Effector memory CD4-positive, alpha-beta T cell (primary cell): ENCODE measurements at regions not wholly inside any gene's neighbourhood (a gene's known extent, or its start where the extent isn't known, plus 50 kb on each side); places are given as distances from the start of the nearest gene placed in this dataset.

Experiments used
- DNase-seq, 3 donors: peaks; one replicate each; pipeline ENCODE4 v3.0.0-alpha.2; 2020
- H3K27ac ChIP-seq: 2 replicates; pipeline ENCODE4 v1.7.0; 2013; ENCODE audit warnings: mild to moderate bottlenecking, low read length, moderate library complexity; ENCODE audit not compliant: insufficient read depth, poor library complexity, severe bottlenecking
- H3K27me3 ChIP-seq: replicated peaks from 2 replicates; pipeline ENCODE4 v1.7.0; 2013; ENCODE audit warnings: mild to moderate bottlenecking, low read length; ENCODE audit not compliant: insufficient read depth, control insufficient read depth, poor library complexity, severe bottlenecking
- H3K36me3 ChIP-seq: 2 replicates; pipeline ENCODE4 v1.7.0; 2013; ENCODE audit warnings: mild to moderate bottlenecking, low read length, moderate library complexity; ENCODE audit not compliant: control insufficient read depth, insufficient read depth
- H3K4me1 ChIP-seq: 2 replicates; pipeline ENCODE4 v1.7.0; 2013; ENCODE audit warnings: low read length, mild to moderate bottlenecking; ENCODE audit not compliant: control insufficient read depth, insufficient read depth, poor library complexity, severe bottlenecking
- H3K4me3 ChIP-seq: 2 replicates; pipeline ENCODE4 v1.7.0; 2013; ENCODE audit warnings: low read length, low read depth, mild to moderate bottlenecking; ENCODE audit not compliant: insufficient read depth, poor library complexity, severe bottlenecking
- H3K9me3 ChIP-seq: 2 replicates; pipeline ENCODE4 v1.7.0; 2013; ENCODE audit warnings: mild to moderate bottlenecking, low read length, moderate library complexity; ENCODE audit not compliant: control insufficient read depth

DNA sequence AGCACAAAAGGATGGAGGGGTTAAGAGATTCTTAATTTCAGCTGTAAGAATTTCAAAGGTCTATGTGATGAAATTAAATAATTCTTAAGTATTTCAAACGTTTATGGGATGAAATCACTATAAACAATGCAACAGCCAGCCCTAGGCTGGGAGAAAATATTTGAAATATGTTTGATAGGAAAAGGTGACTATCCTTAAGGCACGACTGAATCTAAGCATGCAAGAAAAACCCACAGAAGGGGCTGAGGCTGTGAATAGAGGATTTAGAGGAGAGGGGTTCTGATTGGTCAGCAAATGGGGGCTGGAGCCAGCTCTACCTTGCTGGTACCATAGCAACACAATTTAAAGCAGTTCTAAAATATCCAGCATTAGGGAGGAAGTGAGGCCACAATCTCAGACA lies 220.8 kb upstream of the ATP10A start:
- no peaks in the 10 kb centered on the region for H3K27me3 ChIP-seq
- H3K4me1 ChIP-seq, result no peaks in the 10 kb centered on the region
- no peak overlapping the region for H3K27ac ChIP-seq
- no peaks in the 10 kb centered on the region for H3K36me3 ChIP-seq
- H3K4me3 ChIP-seq, result no peak overlapping the region
- DNase-seq, result no peak
- no peaks in the 10 kb centered on the region for H3K9me3 ChIP-seq

DNA sequence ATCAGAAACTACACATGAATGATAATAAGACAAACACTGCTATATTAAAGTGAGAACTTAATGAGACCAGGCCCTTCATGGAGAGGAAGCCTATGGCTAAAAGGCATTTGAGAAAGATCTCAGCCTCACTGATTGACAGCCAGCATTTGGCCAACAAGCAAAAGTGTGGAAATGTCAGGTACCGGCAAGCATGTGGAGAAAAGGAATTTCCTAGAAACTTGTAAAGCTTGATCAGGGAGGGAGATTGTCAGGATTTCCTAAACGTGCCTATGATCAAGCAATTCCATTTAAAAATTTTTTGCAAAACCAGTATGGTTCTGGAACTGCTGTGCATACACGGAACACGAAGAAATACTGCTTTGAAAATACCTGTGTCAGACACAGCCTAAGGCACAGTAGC lies 220.3 kb upstream of the ATP10A start:
- H3K4me3 ChIP-seq, result no peak overlapping the region

DNA sequence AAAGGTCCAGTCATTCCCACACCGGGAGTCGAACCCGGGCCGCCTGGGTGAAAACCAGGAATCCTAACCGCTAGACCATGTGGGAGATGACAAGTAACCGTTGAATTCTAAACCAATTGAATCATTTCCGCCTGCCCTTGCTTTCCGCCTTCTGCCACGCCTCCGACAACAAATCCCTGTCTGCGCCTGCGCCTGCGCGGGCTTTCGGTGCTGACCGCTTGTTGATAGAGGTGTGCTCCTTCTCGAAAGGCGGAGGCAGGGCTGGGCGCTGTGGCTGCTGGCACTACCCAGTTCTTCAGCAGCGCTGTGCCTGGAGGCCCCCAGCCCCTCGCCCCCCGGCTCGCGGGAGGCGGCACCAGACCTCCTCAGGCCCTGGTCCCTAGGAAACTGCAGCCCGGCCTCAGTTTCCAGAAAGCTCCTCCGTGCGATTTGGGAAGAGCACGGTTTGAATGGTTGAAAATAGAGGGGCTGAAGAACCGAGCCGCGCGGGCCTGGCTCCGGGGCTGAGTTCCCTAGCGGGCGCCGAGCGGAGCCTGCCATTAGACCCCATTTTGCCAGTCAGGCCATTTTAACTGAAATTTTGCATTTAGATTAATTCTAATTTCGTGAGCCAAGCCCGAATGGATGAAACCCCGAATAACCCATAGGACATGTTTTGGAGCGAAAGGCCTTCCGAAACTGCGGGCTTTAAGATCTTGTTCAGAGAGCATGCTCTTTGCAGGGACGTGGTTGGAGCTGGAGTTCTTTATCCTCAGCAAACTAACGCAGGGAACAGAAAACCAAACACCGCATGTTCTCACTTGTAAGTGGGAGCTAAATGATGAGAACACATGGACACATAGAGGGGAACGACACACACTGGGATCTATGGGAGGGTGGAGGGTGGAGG lies 219.3 kb upstream of the ATP10A start:
- DNase-seq, result peak; percentile 85 to 92 (median 88)
- Histone ChIP-seq H3K9me3 (no peaks in the 10 kb centered on the region), H3K27me3 (no peaks in the 10 kb centered on the region), H3K27ac (peak overlapping the region; percentile 65), H3K4me1 (no peaks in the 10 kb centered on the region), H3K36me3 (no peaks in the 10 kb centered on the region), H3K4me3 (peak overlapping the region; percentile 73)

More for the DNA sequence above, 220.3 kb upstream of the ATP10A start:
- no peaks in the 10 kb centered on the region for H3K36me3 ChIP-seq
- H3K27ac ChIP-seq, result no peak overlapping the region
- H3K4me1 ChIP-seq, result no peaks in the 10 kb centered on the region
- no peak for DNase-seq
- no peaks in the 10 kb centered on the region for H3K27me3 ChIP-seq
- H3K9me3 ChIP-seq, result no peaks in the 10 kb centered on the region

DNA sequence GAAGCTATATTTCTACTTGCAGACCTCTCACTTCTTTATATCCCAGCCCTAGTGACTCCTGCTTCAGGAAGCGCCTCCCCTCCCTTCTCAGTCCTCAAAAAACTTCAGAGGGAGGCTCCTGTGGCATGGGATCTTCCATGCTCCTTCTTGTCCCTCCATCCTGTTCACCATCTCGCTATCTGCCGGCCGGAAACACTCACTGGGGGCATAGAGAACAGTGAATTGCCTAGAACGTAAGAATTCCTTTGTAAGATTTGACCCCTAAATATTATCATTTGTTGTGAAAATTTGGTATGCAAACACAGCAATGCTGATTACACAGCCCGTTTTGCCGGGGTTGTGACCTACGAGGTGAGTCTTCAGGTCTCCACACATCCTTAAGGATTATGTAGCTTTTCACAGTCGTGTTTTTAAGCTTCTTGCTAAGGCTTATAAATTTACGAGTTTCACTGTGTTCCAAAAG lies 218.7 kb upstream of the ATP10A start:
- no peaks in the 10 kb centered on the region for H3K36me3 ChIP-seq
- DNase-seq, result no peak
- H3K27ac ChIP-seq, result no peak overlapping the region
- H3K27me3 ChIP-seq, result no peaks in the 10 kb centered on the region
- peak overlapping the region; percentile 73 for H3K4me3 ChIP-seq
- H3K9me3 ChIP-seq, result no peaks in the 10 kb centered on the region
- no peaks in the 10 kb centered on the region for H3K4me1 ChIP-seq

DNA sequence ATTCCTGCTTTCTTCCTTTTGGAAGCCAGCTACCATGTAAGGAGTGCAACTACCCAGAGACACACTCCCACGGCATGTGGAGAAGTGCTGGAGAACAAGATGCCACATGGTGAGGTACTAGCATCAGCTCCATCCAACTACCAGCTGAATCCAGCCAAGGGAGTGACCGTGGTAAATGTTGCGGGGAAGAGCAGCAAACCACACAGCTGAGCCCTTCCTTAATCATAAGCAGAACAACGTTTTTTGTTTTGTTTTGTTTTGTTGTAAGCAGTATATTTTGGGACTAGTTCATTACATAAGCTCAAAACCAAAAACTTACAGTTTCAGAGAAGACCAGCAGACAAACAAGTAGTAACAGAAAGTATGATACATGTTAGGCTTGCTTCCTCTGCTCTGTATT lies 212.6 kb upstream of the ATP10A start:
- Histone ChIP-seq H3K4me1 (no peaks in the 10 kb centered on the region), H3K4me3 (no peak overlapping the region), H3K27ac (no peak overlapping the region), H3K36me3 (no peaks in the 10 kb centered on the region), H3K9me3 (no peaks in the 10 kb centered on the region), H3K27me3 (no peaks in the 10 kb centered on the region)
- DNase-seq, result no peak

DNA sequence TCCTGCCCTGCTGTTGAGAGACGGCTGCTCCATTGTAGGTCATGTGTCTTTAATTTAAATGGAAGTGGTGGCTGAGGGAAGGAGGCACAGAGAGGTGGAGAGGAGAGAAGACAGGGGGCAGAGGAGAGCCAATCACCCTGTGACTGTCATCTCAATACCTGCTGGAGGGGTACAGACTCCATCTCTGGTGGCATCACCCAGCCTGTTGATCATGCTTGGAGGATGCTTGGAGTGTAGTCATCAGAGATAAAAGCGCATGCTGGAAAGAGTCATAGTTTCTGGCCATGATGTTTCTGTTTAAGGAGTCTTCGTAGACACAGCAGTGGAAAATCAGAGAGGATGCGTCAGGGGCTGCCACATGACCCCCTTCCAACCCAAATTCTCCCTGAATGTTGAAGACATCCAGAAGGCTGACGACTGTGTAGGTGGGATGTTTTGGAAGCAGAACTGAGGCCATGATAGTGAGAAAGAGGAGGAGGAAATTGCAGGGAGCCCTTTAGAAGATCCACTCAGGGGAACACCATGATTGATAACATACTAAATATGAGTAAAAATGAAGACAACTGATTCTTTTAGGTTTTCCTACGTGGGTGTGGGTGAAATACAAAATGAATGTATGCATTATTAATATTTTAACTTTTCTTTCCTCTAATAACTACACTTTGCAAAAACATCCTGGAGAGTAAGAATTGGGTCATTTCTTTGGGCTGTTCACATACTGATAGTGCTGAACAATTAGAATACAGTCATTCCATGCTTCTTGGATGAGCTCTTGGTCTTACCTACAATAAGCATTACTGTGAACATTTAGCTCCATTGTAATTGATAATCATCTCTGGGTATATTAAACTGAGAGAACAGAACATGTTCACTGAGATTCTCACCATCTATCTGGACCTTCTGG lies 210.6 kb upstream of the ATP10A start:
- H3K27me3 ChIP-seq, result no peaks in the 10 kb centered on the region
- H3K9me3 ChIP-seq, result no peaks in the 10 kb centered on the region
- no peak for DNase-seq
- no peaks in the 10 kb centered on the region for H3K36me3 ChIP-seq
- no peaks in the 10 kb centered on the region for H3K4me1 ChIP-seq
- H3K4me3 ChIP-seq, result no peak overlapping the region
- H3K27ac ChIP-seq, result no peak overlapping the region

DNA sequence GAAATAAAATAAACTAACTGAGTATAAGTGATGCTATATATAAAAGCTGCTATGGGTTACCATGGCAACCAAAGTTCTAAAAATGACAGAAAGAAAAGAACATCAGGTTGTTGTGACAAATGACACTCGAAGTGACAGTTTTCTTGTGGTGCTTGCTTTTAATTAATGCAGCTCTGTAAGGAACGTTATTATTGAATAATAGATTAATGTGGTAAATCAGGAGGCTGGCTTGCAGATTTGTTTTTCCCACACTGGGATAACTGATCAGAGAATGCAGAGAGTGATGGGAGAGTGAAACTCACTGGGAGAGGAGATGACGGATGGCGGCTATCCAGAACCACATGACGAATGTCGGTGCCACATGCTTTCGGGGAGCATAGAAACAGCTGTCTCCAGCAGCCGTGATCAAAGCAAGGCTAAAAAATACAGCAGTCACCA lies 207.0 kb upstream of the ATP10A start:
- Histone ChIP-seq H3K27ac (no peak overlapping the region), H3K9me3 (no peaks in the 10 kb centered on the region), H3K4me1 (no peaks in the 10 kb centered on the region), H3K27me3 (no peaks in the 10 kb centered on the region), H3K4me3 (no peak overlapping the region), H3K36me3 (no peaks in the 10 kb centered on the region)
- DNase-seq, result no peak

DNA sequence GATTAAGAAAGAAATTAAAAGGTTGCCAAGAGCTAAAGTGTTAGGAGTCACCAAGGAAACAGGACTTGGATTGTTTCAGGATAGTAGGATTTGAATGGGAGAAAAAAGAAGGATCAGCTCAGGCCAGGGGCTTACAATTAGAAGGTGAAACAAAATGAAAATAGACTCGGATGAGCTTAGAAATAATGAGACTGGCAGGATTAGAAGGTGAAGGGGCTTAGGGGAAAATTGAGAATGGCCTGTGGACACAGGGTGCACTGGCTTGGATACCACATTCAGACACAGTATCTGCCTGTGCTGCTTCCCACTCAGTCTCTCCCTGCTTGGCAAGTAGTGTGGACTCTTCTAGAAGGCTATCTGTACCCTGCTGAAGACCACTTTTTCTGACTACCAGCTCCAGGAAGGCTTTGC lies 206.1 kb upstream of the ATP10A start:
- Histone ChIP-seq H3K36me3 (no peaks in the 10 kb centered on the region), H3K27ac (no peak overlapping the region), H3K4me3 (no peak overlapping the region), H3K9me3 (no peaks in the 10 kb centered on the region), H3K4me1 (no peaks in the 10 kb centered on the region), H3K27me3 (no peaks in the 10 kb centered on the region)
- no peak for DNase-seq

DNA sequence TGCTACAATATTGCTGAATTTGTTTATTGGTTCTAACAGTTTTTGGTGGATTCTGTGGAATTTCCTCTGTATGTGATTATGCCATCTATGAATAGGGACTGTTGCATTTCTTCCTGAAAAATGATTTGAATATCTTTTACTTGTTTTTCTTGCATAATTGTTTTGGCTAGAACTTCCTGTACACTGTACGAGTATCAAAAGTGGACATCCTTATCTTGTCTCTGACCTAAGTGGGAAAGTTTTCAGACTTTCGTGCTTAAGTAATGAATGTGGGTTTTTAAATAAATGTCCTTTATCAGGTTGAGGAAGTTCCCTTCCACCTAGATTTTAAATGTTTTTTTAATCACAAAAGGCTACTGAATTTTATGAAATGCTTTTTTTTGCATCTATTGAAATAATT lies 203.8 kb upstream of the ATP10A start:
- Histone ChIP-seq H3K4me3 (no peak overlapping the region), H3K36me3 (no peaks in the 10 kb centered on the region), H3K9me3 (no peaks in the 10 kb centered on the region), H3K4me1 (no peaks in the 10 kb centered on the region), H3K27me3 (no peaks in the 10 kb centered on the region), H3K27ac (no peak overlapping the region)
- no peak for DNase-seq

DNA sequence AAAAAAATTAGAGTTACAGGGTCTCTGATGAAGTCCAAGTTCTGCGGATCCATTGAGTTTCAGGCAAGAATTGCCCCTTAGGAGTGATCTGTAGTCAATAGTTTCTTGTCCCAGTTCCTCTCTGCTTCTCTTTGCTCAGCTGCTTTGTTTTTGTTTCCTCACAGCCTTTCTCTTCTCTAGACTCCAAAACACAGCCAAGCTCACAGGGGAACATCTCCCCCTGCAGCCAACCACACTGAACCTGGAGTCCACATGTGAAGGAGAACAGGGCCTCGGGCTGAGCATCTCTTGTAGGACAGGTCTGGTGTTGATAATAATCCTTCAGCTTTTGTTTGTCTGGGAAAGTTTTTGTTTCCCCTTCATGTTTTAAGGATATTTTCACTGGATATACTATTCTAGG lies 202.6 kb upstream of the ATP10A start:
- H3K27ac ChIP-seq, result no peak overlapping the region
- no peaks in the 10 kb centered on the region for H3K36me3 ChIP-seq
- H3K4me1 ChIP-seq, result no peaks in the 10 kb centered on the region
- no peak overlapping the region for H3K4me3 ChIP-seq
- no peaks in the 10 kb centered on the region for H3K27me3 ChIP-seq
- no peak for DNase-seq
- no peaks in the 10 kb centered on the region for H3K9me3 ChIP-seq
